B cell (primary cell): ENCODE measurements at regions not wholly inside any gene's neighbourhood (a gene's known extent, or its start where the extent isn't known, plus 50 kb on each side); places are given as distances from the start of the nearest gene placed in this dataset.

Source experiments
- EZH2 ChIP-seq: IDR thresholded peaks from 2 replicates; pipeline ENCODE4 v1.6.1; 2012; ENCODE audit warnings: borderline replicate concordance, low read depth, mild to moderate bottlenecking, moderate library complexity, low read length; ENCODE audit not compliant: insufficient read depth, poor library complexity, severe bottlenecking
- TF ChIP-seq, protein P1 (sequence below): fragments of 200-600 bp; IDR thresholded peaks from one replicate; pipeline ENCODE4 v1.8.0; 2022; ENCODE audit warnings: antibody characterized with exemption, mild to moderate bottlenecking

GRCh38 chr4:119688446-119688845, 59.8 kb upstream of the PDE5A start:
- TF ChIP-seq, protein P1, sequence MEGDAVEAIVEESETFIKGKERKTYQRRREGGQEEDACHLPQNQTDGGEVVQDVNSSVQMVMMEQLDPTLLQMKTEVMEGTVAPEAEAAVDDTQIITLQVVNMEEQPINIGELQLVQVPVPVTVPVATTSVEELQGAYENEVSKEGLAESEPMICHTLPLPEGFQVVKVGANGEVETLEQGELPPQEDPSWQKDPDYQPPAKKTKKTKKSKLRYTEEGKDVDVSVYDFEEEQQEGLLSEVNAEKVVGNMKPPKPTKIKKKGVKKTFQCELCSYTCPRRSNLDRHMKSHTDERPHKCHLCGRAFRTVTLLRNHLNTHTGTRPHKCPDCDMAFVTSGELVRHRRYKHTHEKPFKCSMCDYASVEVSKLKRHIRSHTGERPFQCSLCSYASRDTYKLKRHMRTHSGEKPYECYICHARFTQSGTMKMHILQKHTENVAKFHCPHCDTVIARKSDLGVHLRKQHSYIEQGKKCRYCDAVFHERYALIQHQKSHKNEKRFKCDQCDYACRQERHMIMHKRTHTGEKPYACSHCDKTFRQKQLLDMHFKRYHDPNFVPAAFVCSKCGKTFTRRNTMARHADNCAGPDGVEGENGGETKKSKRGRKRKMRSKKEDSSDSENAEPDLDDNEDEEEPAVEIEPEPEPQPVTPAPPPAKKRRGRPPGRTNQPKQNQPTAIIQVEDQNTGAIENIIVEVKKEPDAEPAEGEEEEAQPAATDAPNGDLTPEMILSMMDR, result no peak
- TF ChIP-seq EZH2, result no peak
